Left renal cortex interstitium (tissue), 4 donors: ENCODE measurements at regions not wholly inside any gene's neighbourhood (a gene's known extent, or its start where the extent isn't known, plus 50 kb on each side); places are given as distances from the start of the nearest gene placed in this dataset.

Experiments used
- DNase-seq, 4 donors: peaks; one replicate each; pipeline ENCODE4 v3.0.0-alpha.2; 2013; ENCODE audit warnings: low read depth in 4 of 4, low spot score in 2 of 4, missing footprints in 1 of 4

DNA sequence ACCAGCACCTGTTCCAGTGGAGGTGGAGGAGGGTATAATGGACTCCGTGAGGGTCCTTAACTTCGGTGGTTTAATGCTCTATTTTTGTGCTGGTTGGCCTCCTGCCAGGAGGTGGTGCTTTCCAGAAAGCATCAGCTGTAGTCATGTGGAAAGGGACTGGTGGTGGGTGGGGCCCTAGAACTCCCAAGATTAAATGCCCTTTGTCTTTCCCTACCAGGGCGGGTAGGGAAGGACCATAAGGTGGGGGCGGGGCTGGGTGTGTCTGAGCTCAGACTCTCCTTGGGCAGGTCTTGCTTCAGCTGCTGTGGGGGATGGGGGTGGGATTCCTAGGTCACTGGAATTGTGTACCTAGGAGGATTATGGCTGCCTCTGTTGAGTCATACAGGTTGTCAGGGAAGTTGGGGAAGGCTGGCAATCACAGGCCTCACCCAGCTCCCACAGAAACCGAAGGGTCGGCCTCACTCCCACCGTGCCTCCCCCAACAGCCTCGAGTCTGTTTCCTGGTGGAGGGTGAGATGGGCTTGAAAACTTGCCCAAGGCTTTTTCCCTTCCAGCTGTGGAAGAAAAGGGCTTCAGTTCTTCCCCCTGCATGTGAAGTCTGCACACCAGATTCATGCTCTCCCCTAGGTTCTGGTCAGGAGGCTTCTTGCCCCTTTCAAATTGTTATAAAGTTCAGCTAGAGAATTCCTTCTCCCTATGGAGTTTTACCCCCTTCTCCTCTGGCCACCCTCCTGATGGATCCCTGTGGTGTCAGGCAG is 60.3 kb upstream of the CLDN10 start:
- DNase-seq, result no peak

DNA sequence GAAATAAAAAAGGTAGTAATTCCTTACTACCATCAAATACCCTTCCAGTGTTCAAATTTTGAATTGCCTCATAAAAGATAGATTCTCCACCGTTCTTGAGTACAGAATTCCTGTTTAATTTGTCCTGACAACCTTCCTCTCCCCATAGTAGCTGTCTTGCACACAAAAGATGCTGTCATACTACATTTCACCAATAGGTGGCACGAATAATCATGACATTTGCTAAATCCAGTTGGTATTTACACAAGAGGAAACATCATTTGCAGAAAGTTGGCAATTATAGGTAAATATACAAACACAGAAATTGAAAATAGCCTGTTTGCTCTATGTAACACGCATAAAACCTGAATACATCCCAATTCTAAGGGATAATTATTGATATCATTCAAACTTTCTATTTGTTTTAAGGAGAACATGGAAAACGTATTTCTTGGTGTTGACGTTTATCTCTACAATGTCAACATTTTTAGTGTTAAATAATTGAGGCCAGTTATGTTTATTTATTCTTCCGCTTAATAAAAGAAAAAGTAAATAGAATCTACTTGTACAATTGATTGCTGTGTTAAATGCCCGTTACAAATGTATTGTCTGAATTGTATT is 58.3 kb upstream of the CLDN10 start:
- DNase-seq, result peak; percentile 9 to 53 (median 12)

DNA sequence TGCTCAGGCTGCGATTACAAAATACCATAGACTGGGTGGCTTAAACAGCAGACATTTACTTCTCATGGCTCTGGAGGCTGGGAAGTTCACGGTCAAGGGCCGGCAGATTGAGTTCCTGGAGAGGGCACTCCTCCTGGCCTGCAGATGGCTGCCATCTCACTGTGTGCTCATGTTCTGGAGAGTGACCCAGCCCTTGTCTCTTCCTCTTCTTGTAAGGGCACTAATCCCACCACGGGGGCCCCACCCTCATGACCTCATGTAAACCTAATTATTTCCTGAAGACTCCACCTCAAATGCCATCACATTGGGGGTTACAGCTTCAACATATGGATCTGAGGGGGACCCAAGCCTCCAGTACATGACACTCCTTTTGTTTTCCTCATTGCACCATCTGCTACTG is 56.0 kb upstream of the CLDN10 start:
- no peak for DNase-seq

DNA sequence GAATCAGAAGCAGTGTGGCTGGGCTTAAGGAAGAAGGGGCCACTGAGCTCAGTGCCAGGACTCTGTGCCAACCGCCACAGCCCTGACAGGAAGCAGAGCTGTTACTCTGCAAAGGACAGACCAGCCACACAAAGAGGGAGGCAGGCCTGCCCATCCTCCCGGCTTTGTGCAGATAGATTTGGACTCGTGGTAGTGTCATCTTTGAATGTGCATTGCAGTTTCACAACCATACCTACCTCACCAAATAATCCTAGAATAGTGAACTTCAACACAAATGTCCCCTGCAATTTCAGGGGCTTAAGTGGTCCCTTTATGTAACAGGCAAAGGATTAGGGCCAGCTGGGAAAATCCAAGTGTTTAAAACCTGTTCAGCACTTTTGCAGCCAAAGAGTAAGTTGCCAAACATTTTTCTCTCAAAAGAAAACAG is 55.1 kb upstream of the CLDN10 start:
- no peak for DNase-seq

DNA sequence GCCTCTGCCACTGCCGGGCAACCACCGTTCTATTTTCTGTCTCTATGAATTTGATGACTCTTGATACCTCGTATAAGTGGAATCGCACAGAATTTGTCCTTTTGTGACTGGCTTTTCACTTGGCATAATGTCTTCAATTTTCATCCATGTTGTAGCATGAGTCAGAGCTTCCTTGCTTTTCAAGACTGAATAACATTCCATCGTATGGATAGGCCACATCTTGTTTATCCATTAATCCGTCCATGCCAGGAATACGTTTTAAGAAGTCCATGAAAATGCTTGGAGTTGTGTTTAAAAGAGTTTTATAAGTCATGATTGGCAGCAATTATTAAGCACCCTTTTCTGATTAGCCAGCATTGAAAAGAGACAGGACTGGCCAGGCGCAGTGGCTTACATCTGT is 53.6 kb upstream of the CLDN10 start:
- DNase-seq, result no peak

DNA sequence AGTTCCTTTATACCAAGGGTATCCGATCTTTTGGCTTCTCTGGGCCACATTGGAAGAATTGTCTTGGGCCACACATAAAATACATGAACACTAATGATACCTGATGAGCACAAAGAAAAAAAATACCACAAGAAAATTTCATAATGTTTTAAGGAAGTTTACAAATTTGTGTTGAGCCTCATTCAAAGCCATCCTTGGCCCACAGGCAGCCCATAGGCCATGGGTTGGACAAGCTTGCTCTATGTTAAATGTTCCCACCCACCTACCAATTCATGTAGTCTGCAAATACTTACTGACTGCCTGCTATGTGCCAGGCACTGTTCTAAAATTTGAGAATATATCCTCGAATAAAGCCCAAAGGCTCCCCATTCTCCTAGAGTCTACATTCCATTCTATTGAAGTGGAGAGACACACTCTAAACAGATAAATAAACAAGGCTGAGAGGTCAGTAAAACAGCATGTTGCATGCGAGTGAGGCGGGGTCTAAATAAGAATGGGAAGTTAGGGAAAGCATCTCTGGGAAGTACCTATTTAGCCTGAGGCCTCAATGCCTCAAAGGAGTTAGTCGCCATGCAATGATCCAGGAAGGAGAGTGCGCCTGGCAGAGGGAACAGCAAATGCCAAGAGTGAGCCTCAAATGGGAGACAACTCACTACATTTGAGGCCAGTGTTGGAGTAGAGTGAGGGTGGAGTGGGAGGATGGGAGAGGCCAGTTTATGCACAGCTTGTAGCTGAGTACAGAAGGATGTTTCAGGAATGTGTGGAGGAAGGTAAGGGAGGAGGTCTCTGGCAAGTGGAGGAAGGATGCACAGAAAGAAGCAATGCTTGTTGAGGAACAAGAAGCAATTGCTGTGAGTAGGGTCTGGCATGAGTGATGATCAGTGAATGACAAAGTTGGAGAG is 52.5 kb upstream of the CLDN10 start:
- DNase-seq, result no peak

DNA sequence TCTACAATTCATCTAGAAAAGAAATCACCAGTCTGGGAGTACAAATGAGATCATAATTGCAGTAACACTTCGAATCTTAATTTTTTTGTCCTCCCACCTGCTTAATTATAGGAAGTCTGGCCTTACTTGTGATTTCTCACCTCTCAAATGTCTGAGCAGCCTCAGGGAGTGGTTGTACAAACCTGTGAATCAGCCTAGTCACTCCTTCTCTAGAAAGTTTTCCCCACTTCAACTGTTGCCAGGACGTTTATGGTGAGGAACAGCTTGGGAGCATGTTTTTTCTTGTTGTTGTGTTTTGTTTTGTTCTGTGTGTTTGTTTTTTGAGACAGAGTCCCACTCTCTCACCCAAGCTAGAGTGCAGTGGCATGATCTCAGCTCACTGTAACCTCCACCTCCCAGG is 50.3 kb upstream of the CLDN10 start:
- no peak for DNase-seq
